Mucosa of descending colon (tissue), 3 donors: ENCODE measurements at regions not wholly inside any gene's neighbourhood (a gene's known extent, or its start where the extent isn't known, plus 50 kb on each side); places are given as distances from the start of the nearest gene placed in this dataset.

ENCODE experiments used
- ATAC-seq: fragments of 200-7000 bp; cut with Tn5 transposase; one replicate; pipeline ENCODE4 v1.9.1; 2020; ENCODE audit warnings: mild to moderate bottlenecking, moderate library complexity
- DNase-seq, 3 donors: peaks; one replicate each; pipeline ENCODE4 v3.0.0-alpha.2; 2020
- H3K36me3 ChIP-seq: fragments of 200-600 bp; one replicate; pipeline ENCODE4 v1.8.0; 2021; ENCODE audit warnings: low read depth, mild to moderate bottlenecking
- H3K4me1 ChIP-seq: fragments of 200-600 bp; one replicate; pipeline ENCODE4 v1.8.0; 2021; ENCODE audit warnings: low read depth, mild to moderate bottlenecking
- H3K4me3 ChIP-seq: fragments of 200-600 bp; one replicate; pipeline ENCODE4 v1.8.0; 2021; ENCODE audit warnings: mild to moderate bottlenecking
- H3K9me3 ChIP-seq: fragments of 200-600 bp; one replicate; pipeline ENCODE4 v1.8.0; 2021; ENCODE audit warnings: mild to moderate bottlenecking
- intact Hi-C, 2 donors: fragments of 100-400 bp; cut with DNase I in 1 of 2; cut with micrococcal nuclease in 1 of 2; formaldehyde crosslinking; loops; one replicate each; pipeline versions ENCODE4 v1.11.0 to v1.11.1; 2022; cut with DNase I, micrococcal nuclease
- TF ChIP-seq, protein P1 (sequence below): fragments of 200-600 bp; IDR thresholded peaks from one replicate; pipeline ENCODE4 v1.8.0; 2022; ENCODE audit warnings: antibody characterized with exemption, mild to moderate bottlenecking
- donor health status: DM: no; HTN: no; CAD: no; lungs with moderate emphysema.
- donor health status: DM: no; HTN: no; CAD: no.
- donor health status: DM: no; HTN: yes; CAD: no.

DNA sequence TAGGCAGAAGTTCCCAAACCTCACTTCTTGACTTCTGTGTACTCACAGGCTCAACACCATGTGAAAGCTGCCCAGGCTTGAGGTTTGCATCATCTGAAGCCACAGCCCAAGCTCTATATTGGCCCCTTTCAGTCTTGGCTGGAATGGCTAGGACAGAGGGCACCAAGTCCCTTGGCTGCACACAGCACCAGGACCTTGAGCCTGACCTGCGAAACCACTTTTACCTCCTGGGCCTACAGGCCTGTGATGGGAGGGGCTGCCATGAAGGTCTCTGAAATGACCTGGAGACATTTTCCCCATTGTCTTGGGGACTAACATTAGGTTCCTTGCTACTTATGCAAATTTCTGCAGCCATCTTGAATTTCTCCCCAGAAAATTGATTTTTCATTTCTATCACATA, 288.3 kb upstream of the ZC3H12C start:
- no peaks in the 10 kb centered on the region for H3K36me3 ChIP-seq
- intact Hi-C loops, result no loop called here
- no peaks in the 10 kb centered on the region for H3K9me3 ChIP-seq
- no peak for DNase-seq
- H3K4me1 ChIP-seq, result no peaks in the 10 kb centered on the region
- TF ChIP-seq, protein P1, sequence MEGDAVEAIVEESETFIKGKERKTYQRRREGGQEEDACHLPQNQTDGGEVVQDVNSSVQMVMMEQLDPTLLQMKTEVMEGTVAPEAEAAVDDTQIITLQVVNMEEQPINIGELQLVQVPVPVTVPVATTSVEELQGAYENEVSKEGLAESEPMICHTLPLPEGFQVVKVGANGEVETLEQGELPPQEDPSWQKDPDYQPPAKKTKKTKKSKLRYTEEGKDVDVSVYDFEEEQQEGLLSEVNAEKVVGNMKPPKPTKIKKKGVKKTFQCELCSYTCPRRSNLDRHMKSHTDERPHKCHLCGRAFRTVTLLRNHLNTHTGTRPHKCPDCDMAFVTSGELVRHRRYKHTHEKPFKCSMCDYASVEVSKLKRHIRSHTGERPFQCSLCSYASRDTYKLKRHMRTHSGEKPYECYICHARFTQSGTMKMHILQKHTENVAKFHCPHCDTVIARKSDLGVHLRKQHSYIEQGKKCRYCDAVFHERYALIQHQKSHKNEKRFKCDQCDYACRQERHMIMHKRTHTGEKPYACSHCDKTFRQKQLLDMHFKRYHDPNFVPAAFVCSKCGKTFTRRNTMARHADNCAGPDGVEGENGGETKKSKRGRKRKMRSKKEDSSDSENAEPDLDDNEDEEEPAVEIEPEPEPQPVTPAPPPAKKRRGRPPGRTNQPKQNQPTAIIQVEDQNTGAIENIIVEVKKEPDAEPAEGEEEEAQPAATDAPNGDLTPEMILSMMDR, result no peak
- ATAC-seq, result no peak
- H3K4me3 ChIP-seq, result no peak overlapping the region

- intact Hi-C loops, result no loop called here
- Histone ChIP-seq H3K4me3 (no peak overlapping the region), H3K36me3 (no peaks in the 10 kb centered on the region), H3K9me3 (no peaks in the 10 kb centered on the region), H3K4me1 (no peaks in the 10 kb centered on the region)
- TF ChIP-seq, protein P1, result no peak
- DNase-seq, result no peak
- ATAC-seq, result no peak
Measured at GRCh38 chr11:109806205-109806604, 287.0 kb upstream of the ZC3H12C start.

- TF ChIP-seq, protein P1, result no peak
- Histone ChIP-seq H3K9me3 (no peaks in the 10 kb centered on the region), H3K36me3 (no peaks in the 10 kb centered on the region), H3K4me3 (no peak overlapping the region), H3K4me1 (no peaks in the 10 kb centered on the region)
- DNase-seq (no peak), ATAC-seq (no peak)
- intact Hi-C loops, result no loop called here
Measured at GRCh38 chr11:109808569-109808968, 284.6 kb upstream of the ZC3H12C start.

GRCh38 chr11:109814824-109815223, 278.4 kb upstream of the ZC3H12C start:
- Histone ChIP-seq H3K4me1 (no peaks in the 10 kb centered on the region), H3K4me3 (no peak overlapping the region), H3K9me3 (no peaks in the 10 kb centered on the region), H3K36me3 (no peaks in the 10 kb centered on the region)
- TF ChIP-seq, protein P1, result no peak
- intact Hi-C loops, result no loop called here
- ATAC-seq (no peak), DNase-seq (no peak)

DNA sequence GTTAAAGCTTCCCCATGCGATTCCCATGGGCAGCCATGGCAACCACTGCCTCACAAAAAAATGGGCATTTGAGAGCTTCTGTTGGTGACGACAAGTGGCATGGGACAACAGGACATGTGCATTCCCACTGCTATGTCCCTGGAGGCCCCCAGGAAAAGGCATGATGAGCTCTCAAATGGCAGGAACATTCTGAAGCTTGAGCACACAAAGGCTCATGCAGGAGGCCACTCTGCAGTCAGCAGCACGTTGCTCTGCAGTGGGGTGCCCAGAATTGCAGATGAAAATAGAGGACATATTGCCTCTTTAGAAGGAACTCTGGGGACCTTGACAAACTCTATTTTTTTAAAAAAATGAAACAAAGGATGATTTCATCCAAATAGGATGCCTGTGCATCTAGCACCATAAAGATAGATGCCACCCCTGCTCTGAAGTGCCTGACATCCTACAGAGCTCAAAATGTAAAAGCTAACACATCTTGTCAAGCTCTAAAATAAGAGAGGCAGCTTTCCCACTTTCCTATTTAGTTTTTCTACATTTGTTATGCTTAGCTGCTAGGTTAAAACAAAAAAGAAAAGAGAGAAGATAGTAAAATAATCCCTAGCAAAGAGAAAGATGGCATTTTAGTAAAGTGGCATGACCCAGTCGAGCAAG, 277.6 kb upstream of the ZC3H12C start:
- no peak for DNase-seq
- no peaks in the 10 kb centered on the region for H3K9me3 ChIP-seq
- ATAC-seq, result no peak
- intact Hi-C loops, result no loop called here
- H3K4me3 ChIP-seq, result no peak overlapping the region
- no peaks in the 10 kb centered on the region for H3K4me1 ChIP-seq
- TF ChIP-seq, protein P1, result no peak
- H3K36me3 ChIP-seq, result no peaks in the 10 kb centered on the region

- intact Hi-C loops, result no loop called here
- TF ChIP-seq, protein P1, result no peak
- Histone ChIP-seq H3K9me3 (no peaks in the 10 kb centered on the region), H3K4me3 (no peak overlapping the region), H3K4me1 (no peaks in the 10 kb centered on the region), H3K36me3 (no peaks in the 10 kb centered on the region)
- DNase-seq, result no peak
- no peak for ATAC-seq
Measured at GRCh38 chr11:109818290-109818689, 274.9 kb upstream of the ZC3H12C start.
